RCC 7860 (cell line): ENCODE measurements at regions not wholly inside any gene's neighbourhood (a gene's known extent, or its start where the extent isn't known, plus 50 kb on each side); places are given as distances from the start of the nearest gene placed in this dataset.

ENCODE experiments used
- DNase-seq: peaks from one replicate; pipeline ENCODE4 v3.0.0-alpha.2; 2015; ENCODE audit warnings: low spot score
- FAIRE-seq: peaks from 2 replicates; lab custom pipeline; 2012; peaks lifted over from hg19 to GRCh38; lab: Jason Lieb, UNC

DNA sequence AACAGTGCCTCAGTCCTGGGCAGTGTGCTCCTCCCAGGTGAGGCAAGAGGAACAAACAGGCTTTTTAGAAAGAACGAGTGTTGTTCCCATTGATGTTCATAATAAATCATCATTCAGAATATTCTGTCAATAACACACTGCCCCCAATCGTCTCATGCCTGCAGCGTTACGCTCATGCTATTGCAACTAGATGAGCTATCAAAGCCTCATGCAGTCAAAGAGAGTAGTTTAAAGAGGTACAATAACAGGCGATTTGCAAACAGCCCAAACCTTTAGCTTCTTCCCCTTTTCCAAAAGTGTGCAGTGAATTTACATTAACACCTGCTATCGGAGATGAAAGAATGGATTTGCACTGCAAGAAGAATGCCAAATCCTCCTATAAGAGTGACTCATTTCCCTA lies 1164.7 kb upstream of the MAP3K7 start:
- FAIRE-seq (no peak), DNase-seq (no peak)

DNA sequence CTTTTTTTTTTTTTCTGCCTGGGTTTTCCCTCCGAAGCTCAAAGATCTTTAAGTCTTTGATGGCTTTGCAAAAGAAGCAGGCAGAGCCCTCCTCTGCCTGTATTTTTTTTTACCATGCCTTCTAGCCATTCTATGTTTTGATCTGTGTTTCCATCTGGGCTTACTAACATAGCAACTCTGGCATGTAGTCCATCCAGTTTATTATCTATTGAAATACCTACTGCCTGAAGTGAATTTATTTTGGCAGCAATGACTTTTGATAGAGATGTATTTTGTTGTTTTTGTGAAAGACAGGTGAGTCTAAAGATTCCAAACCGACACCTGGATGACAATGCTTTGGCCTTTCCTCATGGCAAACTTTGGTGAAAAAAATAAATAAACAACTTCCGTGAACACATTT lies 1157.7 kb upstream of the MAP3K7 start:
- FAIRE-seq (no peak), DNase-seq (no peak)

DNA sequence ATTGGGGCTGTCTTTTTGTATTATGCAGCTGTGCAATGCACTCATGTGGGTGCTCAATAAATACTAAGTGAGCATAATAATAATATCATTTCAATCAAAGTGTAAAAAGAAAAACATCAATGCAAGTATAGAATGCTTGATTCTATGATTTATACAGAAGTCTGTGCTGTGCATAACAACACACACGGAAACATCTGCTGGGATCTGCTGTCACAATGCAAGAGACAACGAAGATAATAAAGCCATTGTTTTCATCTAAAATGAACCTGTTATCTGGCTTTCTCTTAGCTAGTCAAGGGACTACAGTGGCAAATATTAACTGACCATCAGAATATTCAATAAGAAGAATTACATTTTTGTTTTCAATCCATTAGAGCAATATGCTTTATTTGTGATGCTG lies 1156.9 kb upstream of the MAP3K7 start:
- FAIRE-seq (no peak), DNase-seq (no peak)

DNA sequence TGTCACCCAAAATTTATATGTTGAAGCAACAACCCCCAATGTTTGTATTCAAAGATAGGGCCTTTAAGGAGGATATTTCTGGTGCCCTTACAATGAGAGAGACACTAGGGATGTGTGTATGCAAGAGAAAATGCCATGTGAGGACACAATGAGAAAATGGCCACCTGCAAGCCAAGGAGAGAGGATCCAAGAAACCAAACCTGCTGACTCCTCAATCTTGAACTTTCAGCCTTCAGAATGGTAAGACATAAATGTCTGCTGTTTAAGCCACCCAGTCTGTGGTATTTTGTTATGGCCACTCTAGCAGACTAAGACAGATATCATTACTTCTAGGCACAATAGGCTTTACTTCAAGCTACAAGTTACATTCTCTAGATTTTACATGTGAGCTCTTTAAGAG lies 1145.1 kb upstream of the MAP3K7 start:
- no peak for DNase-seq
- no peak for FAIRE-seq

DNA sequence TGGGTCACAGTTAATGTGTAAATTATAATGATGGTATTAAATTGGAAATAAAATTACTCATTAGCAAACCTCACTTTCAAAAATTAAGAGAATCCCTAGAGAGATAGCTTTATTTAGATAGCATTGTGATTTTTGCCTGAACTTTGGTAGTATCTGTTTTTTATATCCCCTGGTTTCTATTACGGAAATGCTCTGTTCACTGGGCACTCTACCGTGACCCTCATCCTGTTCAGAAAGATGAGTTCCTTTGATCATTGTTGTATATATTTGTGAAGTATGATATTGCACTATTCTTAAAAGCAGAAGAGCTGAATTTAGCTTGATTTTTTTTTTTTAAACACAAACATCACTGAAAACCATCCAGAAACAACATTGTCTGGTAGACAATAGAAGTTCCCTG lies 1143.8 kb upstream of the MAP3K7 start:
- FAIRE-seq (no peak), DNase-seq (no peak)

DNA sequence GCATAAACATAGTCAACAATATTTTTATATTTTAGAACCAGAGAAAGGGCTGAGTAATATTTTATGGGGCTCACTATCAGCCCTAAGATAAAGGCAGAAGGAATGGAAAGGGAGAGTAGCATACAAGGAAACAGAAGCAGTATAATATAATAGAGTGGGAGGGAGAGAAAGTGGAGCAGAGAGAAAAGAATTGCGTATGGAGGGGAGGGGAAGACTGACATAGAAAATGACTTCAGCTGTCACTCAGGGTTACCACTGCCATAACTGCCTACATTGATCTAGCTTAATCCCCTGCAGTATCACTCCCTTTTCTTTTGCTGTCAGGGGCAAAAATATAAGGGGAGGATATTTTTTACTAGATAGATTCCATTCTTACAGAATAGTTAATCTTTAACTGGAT lies 1133.5 kb upstream of the MAP3K7 start:
- DNase-seq (no peak), FAIRE-seq (no peak)

DNA sequence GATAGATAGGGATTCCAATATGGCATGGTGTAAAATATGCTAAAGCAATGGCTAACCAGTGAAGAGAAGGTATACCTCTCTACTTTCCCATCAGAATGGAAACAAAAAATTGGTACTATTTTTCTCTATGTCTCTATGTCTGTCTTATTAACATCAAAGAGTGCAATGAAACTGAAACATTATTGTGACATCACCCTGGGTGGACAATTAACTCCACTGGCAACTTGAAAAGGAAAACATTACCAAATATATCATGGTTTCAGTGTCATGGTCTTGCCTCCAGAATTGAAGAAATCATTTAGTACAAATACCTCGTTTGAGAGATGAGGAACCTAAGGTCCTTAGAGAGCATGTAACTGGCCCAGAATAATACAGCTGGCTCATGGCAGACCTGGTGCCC lies 1132.5 kb upstream of the MAP3K7 start:
- FAIRE-seq = no peak

DNA sequence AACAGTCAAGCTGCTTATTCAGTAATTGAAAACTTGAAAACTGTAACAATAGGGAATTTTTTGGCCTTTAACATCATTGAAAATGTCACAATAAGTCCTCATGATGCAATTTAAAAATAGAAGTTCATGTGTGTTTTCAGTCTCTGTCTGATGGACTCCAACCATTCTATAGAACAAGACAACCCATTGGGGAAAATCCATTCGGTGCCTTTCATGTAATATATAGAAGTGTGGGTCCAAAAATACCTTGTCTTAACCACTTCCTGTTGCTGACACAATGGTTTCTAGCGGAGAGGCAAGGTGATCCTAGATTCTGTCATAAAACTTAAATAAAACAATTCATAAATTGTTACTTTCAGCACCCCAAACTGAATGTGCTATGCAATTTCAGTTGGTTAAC lies 1131.3 kb upstream of the MAP3K7 start:
- DNase-seq = no peak
- no peak for FAIRE-seq

More for the DNA sequence above, 1132.5 kb upstream of the MAP3K7 start:
- no peak for DNase-seq

DNA sequence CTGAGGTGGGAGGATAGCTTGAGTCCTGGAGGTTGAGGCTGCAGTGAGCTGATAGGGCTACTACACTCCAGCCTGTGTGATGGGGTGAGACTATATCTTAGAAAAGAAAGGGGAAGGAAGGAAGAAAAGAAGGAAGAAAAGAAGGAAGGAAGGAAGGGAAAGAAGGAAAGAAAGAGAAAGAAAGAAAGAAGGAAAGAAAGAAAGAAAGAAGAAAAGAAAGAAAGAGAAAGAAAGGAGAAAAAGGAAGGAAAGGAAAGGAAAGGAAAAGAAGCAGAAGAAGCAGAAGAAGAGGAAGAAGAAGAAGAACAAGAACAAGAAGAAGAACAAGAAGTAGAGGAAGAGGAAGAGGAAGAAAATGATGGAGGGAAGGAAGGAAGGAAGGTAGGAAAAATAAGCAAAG lies 1130.2 kb upstream of the MAP3K7 start:
- DNase-seq (no peak), FAIRE-seq (no peak)

DNA sequence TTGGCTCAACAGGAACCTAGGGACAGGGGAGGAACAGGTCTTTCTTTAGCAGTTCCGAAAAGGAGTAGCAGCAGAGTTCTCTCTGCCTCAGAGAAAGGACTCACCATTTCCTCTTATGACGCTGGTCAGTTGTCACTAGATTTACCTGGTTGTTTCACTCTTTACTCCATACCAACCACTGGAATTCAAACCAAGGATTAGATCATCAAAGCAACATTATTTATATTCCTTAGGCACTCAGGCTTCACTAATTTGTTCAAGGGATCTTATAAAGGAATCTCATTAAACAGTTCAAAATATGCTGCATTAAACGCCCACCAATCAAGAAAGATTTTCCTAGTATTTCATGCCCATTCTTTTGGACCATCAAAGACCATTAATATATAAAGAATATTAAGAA lies 1129.5 kb upstream of the MAP3K7 start:
- DNase-seq = no peak
- FAIRE-seq = no peak

DNA sequence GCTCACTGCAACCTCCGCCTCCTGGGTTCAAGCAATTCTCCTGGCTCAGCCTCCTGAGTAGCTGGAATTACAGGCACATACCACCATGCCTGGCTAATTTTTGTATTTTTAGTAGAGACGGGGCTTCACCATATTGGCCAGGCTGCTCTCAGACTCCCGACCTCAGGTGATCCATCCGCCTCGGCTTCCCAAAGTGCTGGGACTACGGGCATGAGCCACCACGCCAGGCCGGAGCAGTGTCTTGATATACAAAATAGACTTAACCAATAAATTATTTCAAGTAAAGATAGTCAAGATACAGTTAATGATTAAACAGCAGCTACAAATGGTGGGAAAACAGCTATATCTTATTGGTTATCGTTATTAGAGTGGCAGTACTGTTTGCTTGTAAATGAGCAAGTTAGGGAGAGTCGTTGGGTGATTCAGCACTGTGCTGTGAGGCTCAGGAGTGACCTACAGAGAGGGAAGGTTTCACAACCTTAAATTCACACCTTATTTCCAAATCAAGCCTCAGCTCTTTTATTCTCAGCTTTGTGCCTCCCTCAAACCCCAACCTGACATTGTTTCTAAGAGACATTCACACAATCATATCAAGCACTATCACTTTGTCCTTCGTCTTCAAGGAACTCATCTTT lies 1128.4 kb upstream of the MAP3K7 start:
- DNase-seq (no peak), FAIRE-seq (no peak)

DNA sequence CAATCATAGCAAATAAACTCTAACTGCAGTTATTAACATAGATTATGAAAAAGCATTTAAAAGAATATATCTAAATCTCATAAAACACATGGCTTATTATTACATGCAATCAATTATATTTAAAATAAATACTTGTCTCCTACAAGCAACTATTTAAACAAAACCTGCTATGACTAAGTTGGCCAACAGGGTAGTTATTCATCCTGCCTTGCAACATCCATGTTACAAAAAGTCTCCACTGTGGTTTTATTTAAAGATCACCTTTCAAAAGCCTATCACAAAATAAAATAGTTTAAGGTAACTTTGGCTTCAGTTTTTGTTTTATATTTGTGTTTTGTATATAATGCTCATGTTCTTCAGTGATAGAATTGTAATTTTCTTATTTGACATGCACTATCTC lies 1127.0 kb upstream of the MAP3K7 start:
- DNase-seq (no peak), FAIRE-seq (no peak)

DNA sequence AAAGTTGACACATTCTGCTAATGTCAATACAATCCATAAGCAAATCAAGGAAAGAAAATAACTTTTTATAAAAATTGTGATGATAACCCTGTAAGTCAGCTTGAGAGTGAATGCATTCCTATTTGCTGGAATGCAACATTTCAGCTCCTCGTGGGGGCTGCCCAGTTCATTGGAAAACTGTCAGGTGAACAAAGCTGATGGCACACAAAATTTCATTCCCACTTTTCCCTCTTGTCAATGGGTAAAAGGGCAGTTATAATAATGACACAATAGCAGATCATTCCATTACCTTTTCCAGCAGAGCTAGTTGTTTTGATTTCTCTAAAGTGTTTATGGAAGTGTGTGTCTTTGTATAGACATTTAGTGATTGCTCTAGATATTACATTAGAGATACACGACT lies 1124.6 kb upstream of the MAP3K7 start:
- FAIRE-seq (no peak), DNase-seq (no peak)

DNA sequence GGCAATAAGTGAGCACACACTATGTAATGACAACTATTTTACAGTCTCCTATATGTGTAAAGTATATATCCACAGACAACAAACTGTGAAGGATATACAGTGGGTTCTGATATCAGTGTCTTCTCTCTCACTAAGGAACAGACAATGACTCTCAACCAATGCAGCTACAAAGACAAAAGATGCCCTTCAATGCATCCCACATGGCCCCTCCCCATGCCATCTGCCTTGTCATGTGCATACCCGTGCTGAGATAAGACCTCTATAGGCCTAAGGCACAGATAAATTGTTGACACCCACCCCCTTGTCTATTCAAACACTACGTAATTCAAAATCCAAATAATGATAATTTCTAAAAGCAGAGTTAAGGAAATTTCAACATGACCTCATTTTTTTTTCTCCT lies 1123.5 kb upstream of the MAP3K7 start:
- DNase-seq (no peak), FAIRE-seq (no peak)

DNA sequence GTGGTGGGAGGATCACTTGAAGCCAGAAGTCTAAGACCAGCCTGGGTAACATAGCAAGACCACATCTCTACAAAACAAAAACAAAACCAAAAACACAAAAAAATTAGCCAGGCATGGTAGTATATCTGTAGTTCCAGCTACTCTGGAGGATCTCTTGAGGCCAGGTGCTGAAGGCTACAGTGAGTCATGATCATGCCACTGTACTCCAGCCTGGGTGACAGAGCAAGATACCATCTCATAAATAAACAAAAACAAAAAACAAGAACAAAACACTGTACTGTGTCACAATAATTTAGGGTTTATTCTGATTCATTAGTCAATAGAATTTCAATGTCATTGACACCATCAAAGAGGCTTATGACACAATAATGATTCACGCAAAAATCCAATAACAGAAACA lies 1121.7 kb upstream of the MAP3K7 start:
- FAIRE-seq (no peak), DNase-seq (no peak)

DNA sequence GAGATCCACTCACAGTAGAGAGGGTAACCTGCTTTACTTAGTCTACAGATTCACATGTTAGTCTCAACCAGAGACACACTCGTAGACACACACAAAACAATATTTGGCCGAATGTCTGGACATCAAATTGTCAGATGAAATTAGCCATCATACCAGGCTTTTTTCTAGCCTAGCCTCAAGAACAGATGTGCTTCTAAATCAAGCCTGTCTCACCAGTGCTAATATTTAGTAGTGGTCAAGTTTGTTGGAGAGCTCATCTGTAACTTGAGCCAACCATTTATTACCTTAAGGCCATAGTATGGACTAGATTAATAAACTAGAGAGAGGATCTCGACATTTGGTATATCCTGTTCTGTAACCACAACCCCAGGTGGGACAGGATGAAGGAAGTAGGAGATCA lies 1118.8 kb upstream of the MAP3K7 start:
- DNase-seq (no peak), FAIRE-seq (no peak)

DNA sequence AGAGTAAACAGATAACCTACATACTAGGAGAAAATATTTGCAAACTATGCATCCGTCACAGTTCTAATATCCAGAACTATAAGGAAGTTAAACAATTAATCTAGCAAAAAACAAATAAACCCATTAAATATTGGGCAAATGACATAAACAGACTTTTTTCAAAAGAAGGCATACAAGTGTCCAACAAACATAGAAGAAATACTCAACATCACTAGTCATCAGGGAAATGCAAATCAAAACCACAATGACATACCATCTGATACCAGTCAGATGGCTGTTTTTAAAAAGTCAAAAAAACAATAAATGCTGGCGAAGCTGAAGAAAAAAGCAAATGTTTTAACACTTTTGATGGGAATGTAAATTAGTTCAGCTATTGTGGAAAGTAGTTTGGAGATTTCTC lies 1117.7 kb upstream of the MAP3K7 start:
- FAIRE-seq (no peak), DNase-seq (no peak)

DNA sequence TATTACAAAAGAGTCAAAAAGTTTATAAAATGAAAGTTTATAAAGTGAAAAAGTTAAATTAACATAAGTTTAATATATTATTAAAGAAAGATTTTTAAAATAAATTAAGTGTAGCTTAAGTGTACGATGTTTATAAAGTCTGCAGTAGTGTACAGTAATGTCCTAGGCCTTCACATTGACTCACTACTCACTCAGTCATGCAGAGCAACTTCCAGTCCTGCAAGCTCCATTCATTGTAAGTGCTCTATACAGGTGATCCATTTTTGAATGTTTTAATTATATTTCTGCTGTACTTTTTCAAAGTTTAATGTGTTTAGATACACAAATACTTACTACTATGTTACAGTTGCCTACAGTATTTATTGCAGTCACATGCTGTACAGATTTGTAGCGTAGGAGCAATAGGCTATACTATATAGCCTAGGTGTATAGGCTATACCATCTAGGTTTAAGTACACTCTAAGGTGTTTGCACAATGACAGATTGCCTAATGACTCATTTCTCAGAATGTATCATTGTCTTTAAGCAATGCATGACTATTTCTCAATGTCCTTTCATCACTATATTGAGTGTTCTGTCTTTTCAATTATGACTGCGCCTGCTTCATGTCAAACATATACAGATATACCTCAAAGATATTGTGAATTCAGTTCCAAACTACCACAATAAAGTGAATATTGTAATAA lies 1110.3 kb upstream of the MAP3K7 start:
- FAIRE-seq = no peak

DNA sequence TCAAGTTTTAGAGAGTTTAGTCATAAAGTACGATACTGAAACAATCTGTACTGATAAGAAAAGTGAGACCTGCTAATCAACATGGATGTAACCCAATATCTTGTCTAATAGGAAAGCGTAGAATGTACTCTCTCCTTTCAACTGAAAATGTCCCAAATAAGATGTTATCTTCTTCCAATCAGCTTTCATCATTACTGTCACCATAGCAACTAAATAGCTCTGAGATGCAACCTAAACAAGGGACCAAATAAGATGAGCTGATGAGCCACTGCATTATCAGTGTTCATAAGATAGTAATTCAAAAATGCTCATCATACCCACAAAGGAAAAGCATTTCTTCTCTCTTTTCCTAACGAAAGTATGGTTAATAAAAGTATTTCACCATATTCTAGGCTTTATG lies 1108.3 kb upstream of the MAP3K7 start:
- DNase-seq = no peak
- no peak for FAIRE-seq

More for the DNA sequence above, 1110.3 kb upstream of the MAP3K7 start:
- no peak for DNase-seq

DNA sequence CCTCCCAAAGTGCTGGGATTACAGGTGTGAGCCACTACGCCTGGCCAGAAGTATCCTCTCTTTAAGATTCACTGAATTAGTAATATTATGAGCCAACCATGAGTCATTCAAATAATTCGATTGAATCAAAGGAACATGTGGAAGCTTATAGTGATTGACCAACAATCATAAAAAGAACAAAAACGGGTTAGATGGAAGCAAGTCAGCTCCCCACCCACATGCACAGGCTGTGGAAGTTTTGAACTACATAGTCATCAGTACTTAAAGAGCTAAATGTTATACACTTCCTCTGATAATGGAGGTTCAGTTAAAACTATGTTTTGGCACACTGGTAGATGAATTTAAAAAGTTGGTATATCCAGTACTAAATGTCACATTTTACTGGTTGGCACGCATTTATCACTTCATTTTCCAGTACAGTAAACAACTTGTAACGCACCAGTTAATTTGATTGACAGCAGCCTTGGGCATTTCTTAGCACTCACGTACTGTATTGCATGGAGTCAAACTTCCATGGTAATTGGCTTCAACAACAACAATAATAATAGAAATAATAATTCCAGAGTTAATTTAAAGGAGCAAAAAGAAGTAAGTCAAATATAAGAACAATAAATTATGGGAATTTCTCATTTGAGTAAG lies 1107.3 kb upstream of the MAP3K7 start:
- no peak for FAIRE-seq
- no peak for DNase-seq

DNA sequence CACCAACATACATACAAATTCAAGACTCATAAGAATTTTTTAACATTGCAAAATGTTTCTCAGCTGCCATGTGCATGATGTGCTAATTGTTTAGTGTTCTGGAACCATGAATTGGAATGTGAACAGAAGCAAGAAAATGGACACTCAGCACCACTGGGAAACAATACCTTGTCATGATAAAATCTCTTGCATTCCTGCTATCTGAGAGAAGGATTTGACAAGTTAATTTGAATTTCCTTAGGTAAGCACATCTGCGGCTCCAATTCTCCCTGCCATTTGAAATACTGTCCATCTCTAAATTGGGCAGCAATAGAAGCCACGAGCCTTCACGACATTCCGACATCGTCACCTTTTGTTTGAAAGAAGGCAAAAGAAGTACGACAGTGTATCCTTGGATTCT lies 1104.6 kb upstream of the MAP3K7 start:
- DNase-seq (no peak), FAIRE-seq (no peak)

DNA sequence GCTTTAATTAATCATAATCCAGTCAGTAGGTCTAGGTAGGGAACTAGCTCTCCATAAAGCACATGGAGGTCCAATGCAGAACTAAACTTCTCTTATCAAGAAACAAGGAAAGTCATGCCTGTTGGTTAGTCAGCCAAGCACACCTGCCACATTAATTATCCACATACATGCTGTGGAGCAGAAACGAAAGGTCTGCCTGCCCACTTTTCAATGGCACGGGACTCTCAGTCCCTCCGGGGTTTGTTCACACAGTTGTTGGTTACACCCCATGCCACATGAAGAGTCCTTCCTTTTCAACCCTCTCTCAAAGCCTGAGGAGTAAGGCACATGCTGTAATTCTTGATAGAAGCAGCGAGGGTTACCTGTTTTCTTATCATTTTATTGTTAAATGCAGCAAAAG lies 1096.4 kb upstream of the MAP3K7 start:
- DNase-seq (no peak), FAIRE-seq (no peak)

DNA sequence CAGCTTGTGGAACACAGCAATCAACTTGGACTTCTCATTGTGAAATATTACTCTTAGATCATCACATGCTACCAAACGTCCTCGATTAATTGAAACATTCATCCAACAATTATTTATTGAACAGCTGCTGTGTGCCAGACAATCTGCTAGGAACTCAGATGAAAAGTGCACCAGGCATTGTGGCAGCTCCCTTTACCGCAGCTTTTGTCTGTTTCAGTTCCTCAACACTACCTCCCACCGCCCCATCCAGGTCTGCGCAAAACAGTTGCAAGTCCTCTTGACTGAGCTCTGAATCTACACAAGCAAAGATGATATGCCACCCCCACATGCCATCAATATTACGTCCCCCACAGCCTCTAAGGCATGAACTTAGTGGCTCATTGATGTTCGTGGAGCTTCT lies 1094.4 kb upstream of the MAP3K7 start:
- DNase-seq (no peak), FAIRE-seq (no peak)
